ENCODE measurements at regions not wholly inside any gene's neighbourhood (a gene's known extent, or its start where the extent isn't known, plus 50 kb on each side); places are given as distances from the start of the nearest gene placed in this dataset.

- no peak overlapping the region for H3K4me3 ChIP-seq (ENCODE audit: low read depth, low read length)
- no peak for TF ChIP-seq CTCF (IDR thresholded peaks at IDR 0.05; ENCODE audit: control insufficient read depth, extremely low read depth, insufficient read depth)
- DNase-seq (ENCODE audit: low read depth), result no peak
These were observed 307.0 kb downstream of the OSTF1 start for GRCh38 chr9:75395336-75395735.

- no peak for TF ChIP-seq CTCF (IDR thresholded peaks at IDR 0.05; ENCODE audit: control insufficient read depth, extremely low read depth, insufficient read depth)
- DNase-seq (ENCODE audit: low read depth), result no peak
- no peak overlapping the region for H3K4me3 ChIP-seq (ENCODE audit: low read depth, low read length)
These were observed 309.5 kb downstream of the OSTF1 start for GRCh38 chr9:75397836-75398235.

- H3K4me3 ChIP-seq (ENCODE audit: low read depth, low read length), result no peak overlapping the region
- TF ChIP-seq CTCF (IDR thresholded peaks at IDR 0.05; ENCODE audit: control insufficient read depth, extremely low read depth, insufficient read depth), result no peak
- no peak for DNase-seq (ENCODE audit: low read depth)
These were observed 320.1 kb downstream of the OSTF1 start for GRCh38 chr9:75408391-75408790.

GRCh38 chr9:75410405-75410804 lies 322.1 kb downstream of the OSTF1 start:
- H3K4me3 ChIP-seq (ENCODE audit: low read depth, low read length), result no peak overlapping the region
- no peak for DNase-seq (ENCODE audit: low read depth)
- no peak for TF ChIP-seq CTCF (IDR thresholded peaks at IDR 0.05; ENCODE audit: control insufficient read depth, extremely low read depth, insufficient read depth)

GRCh38 chr9:75414371-75415160 lies 326.3 kb downstream of the OSTF1 start:
- DNase-seq (ENCODE audit: low read depth), result no peak
- no peak overlapping the region for H3K4me3 ChIP-seq (ENCODE audit: low read depth, low read length)
- TF ChIP-seq CTCF (IDR thresholded peaks at IDR 0.05; ENCODE audit: control insufficient read depth, extremely low read depth, insufficient read depth), result no peak

GRCh38 chr9:75417471-75417870 lies 329.2 kb downstream of the OSTF1 start:
- no peak overlapping the region for H3K4me3 ChIP-seq (ENCODE audit: low read depth, low read length)
- no peak for DNase-seq (ENCODE audit: low read depth)
- TF ChIP-seq CTCF (IDR thresholded peaks at IDR 0.05; ENCODE audit: control insufficient read depth, extremely low read depth, insufficient read depth), result no peak

GRCh38 chr9:75418518-75418917 lies 330.2 kb downstream of the OSTF1 start:
- no peak overlapping the region for H3K4me3 ChIP-seq (ENCODE audit: low read depth, low read length)
- no peak for DNase-seq (ENCODE audit: low read depth)
- no peak for TF ChIP-seq CTCF (IDR thresholded peaks at IDR 0.05; ENCODE audit: control insufficient read depth, extremely low read depth, insufficient read depth)
